Cardiac fibroblast (primary cell): ENCODE measurements at regions not wholly inside any gene's neighbourhood (a gene's known extent, or its start where the extent isn't known, plus 50 kb on each side); places are given as distances from the start of the nearest gene placed in this dataset.

Experiments
- DNase-seq, 2 donors: peaks; one replicate each; pipeline versions ENCODE4 v3.0.0 to v3.0.0-alpha.2; 2010; ENCODE audit warnings: low read depth in 2 of 2
- H3K4me3 ChIP-seq, 2 donors: replicated peaks in 1 of 2; 1 replicate in 1 of 2; 2 replicates in 1 of 2; pipeline ENCODE4 v1.5.1; 2011; ENCODE audit warnings: low read depth in 2 of 2, low read length in 2 of 2, mild to moderate bottlenecking in 2 of 2, moderate library complexity in 1 of 2
- CTCF ChIP-seq: IDR thresholded peaks from one replicate; pipeline ENCODE4 v1.5.1; 2011; ENCODE audit warnings: low read depth, mild to moderate bottlenecking, low read length, inconsistent platforms

- no peak for DNase-seq
- no peak overlapping the region for H3K4me3 ChIP-seq
- TF ChIP-seq CTCF = no peak
These were observed 313.0 kb downstream of the GBA3 start for GRCh38 chr4:23005691-23006090.

GRCh38 chr4:23001478-23001877 lies 308.7 kb downstream of the GBA3 start:
- TF ChIP-seq CTCF = no peak
- H3K4me3 ChIP-seq = no peak overlapping the region
- no peak for DNase-seq

GRCh38 chr4:22999419-22999818 lies 306.7 kb downstream of the GBA3 start:
- TF ChIP-seq CTCF = no peak
- no peak overlapping the region for H3K4me3 ChIP-seq
- DNase-seq = peak in 1 of 2 donors; percentile 17

GRCh38 chr4:22997358-22998224 lies 304.9 kb downstream of the GBA3 start:
- no peak for TF ChIP-seq CTCF
- H3K4me3 ChIP-seq = no peak overlapping the region
- no peak for DNase-seq

GRCh38 chr4:22991576-22991975 lies 298.8 kb downstream of the GBA3 start:
- no peak for DNase-seq

GRCh38 chr4:22988526-22988925 lies 295.8 kb downstream of the GBA3 start:
- DNase-seq = no peak
- no peak overlapping the region for H3K4me3 ChIP-seq
- TF ChIP-seq CTCF = no peak

More at GRCh38 chr4:22991576-22991975, 298.8 kb downstream of the GBA3 start:
- H3K4me3 ChIP-seq = no peak overlapping the region
- TF ChIP-seq CTCF = no peak

- peak in 1 of 2 donors; percentile 33 for DNase-seq
- H3K4me3 ChIP-seq = no peak overlapping the region
These were observed 295.1 kb downstream of the GBA3 start for GRCh38 chr4:22987870-22988269.

More at GRCh38 chr4:22987870-22988269, 295.1 kb downstream of the GBA3 start:
- TF ChIP-seq CTCF = no peak
